Nephron progenitor cell (in vitro differentiated cells): ENCODE measurements at regions not wholly inside any gene's neighbourhood (a gene's known extent, or its start where the extent isn't known, plus 50 kb on each side); places are given as distances from the start of the nearest gene placed in this dataset.

Source experiments
- DNase-seq: peaks from one replicate; pipeline ENCODE4 v3.0.0; 2021
- H3K27ac Mint-ChIP-seq: 2 replicates; pipeline ENCODE4 v1.8.0; 2021; ENCODE audit warnings: mild to moderate bottlenecking, moderate library complexity, mixed read lengths
- H3K27me3 Mint-ChIP-seq: 2 replicates; pipeline ENCODE4 v1.8.0; 2021; ENCODE audit warnings: mild to moderate bottlenecking, low read depth, mixed read lengths; ENCODE audit not compliant: poor library complexity
- H3K36me3 Mint-ChIP-seq: 2 replicates; pipeline ENCODE4 v1.8.0; 2021; ENCODE audit warnings: low read depth, mixed read lengths
- H3K4me1 Mint-ChIP-seq: 2 replicates; pipeline ENCODE4 v1.8.0; 2021; ENCODE audit warnings: mixed read lengths
- H3K4me3 Mint-ChIP-seq: 2 replicates; pipeline ENCODE4 v1.8.0; 2021; ENCODE audit warnings: mild to moderate bottlenecking, moderate library complexity, mixed read lengths
- H3K9me3 Mint-ChIP-seq: 2 replicates; pipeline ENCODE4 v1.8.0; 2021; ENCODE audit warnings: mild to moderate bottlenecking, moderate library complexity, mixed read lengths
- CTCF ChIP-seq: fragments of 200-600 bp; sonication (generic); IDR thresholded peaks from 2 replicates; pipeline ENCODE4 v1.5.0; 2021; ENCODE audit warnings: antibody characterized with exemption

DNA sequence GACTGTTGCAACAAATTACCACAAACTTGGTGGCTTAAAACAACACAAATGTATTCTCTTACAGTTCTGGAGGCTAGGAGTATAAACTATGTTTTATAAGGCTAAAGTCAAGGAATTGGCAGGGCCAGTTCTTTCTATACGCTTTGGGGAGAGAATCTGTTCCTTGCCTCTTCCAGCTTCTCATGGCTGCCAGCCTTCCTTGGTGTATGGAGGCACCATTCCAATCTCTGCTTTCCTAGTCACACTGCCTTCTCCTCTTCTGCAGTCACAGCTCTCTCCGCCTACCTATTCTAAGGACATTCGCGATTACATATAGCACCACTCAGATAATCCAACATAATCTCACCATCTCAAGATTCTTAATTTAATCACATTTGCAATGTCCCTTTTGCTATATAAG lies 140.4 kb upstream of the GNAO1 start:
- DNase-seq = no peak
- Mint-ChIP-seq H3K27ac (no peak overlapping the region), H3K4me3 (no peak overlapping the region), H3K9me3 (no peaks in the 10 kb centered on the region), H3K36me3 (no peaks in the 10 kb centered on the region), H3K4me1 (peaks cover 15% of the 10 kb centered on the region), H3K27me3 (peaks cover 11% of the 10 kb centered on the region)
- TF ChIP-seq CTCF = no peak

DNA sequence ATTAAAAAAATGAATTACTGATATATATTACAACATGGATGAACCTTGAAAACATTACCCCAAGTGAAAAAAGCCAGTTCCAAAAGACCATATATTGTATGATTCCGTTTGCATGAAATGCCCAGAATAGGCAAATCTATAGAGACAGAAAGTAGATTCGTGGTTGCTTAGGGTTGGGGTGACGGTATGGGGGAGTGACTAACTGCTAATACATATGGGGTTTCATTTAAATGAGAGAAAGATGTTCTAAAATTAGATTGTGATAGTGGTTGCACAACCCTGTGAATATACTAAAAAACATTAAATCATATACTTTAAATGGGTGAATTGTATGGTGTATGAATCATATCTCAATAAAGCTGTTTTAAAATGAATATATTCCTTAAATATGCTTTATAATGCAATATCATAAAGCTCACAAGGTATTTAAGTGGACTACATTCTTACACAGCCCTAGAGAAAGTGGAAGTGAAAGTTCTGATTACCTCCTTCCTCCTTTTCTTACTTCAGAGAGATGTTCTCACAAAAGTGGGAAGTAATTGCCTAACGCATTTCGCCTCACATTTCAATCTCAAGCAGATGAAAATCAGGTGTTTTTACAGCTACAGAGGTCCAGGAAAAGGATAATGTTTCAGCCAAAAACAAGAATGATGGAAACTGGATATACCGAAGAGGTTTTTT lies 142.7 kb upstream of the GNAO1 start:
- no peaks in the 10 kb centered on the region for H3K9me3 Mint-ChIP-seq
- H3K27ac Mint-ChIP-seq = no peak overlapping the region
- TF ChIP-seq CTCF = no peak
- H3K4me3 Mint-ChIP-seq = no peak overlapping the region
- no peak for DNase-seq
- no peaks in the 10 kb centered on the region for H3K36me3 Mint-ChIP-seq
- peaks cover 13% of the 10 kb centered on the region for H3K4me1 Mint-ChIP-seq
- H3K27me3 Mint-ChIP-seq = peaks cover 6% of the 10 kb centered on the region

DNA sequence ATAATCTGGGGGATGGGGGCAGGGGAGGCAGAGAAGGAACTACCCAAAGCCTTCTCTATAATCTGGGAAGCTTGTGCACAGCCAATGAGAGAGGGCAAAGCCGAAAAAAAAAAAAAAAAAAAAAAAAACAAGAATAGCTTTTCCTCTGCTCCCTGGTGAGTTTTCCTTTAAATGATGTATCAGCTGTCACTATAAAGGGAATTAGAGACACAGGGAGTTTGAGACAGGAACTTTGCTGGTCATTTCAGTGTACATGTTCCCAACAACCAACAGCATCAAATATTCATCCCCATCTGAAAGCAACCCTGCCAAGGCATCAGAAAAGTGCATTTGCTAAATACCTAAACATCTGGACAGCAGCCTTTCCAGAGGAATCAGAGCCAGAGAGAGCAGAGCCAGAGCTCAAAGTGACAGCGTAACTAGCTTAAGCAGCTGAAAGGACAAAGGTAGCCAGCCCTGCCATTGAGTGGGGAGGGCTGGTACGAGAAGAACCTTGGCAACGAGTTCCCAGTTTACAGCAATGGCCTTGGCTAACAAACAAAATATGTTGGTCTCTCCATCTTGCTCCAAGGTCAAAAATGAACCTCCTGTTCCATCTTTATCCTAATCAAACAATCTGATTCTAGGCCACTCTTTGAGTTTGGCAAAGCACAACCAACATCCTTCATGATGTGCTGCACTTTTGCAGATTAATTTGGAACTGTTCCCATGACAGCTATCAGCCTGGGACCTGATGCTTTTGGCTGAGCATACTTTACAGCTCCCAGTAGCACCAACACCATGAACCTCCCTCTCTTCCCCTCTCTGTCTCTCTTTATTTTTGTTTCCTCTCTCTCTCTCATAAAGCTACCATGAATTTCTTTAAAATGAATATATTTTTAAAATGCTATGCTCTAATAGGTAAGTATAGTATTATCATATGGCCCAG lies 143.7 kb upstream of the GNAO1 start:
- TF ChIP-seq CTCF = no peak
- no peak for DNase-seq
- Mint-ChIP-seq H3K27ac (no peak overlapping the region), H3K4me1 (peaks cover 13% of the 10 kb centered on the region), H3K36me3 (no peaks in the 10 kb centered on the region), H3K27me3 (peaks cover 6% of the 10 kb centered on the region), H3K4me3 (no peak overlapping the region), H3K9me3 (no peaks in the 10 kb centered on the region)

GRCh38 chr16:56042416-56042815 lies 148.9 kb upstream of the GNAO1 start:
- DNase-seq = no peak
- Mint-ChIP-seq H3K4me3 (no peak overlapping the region), H3K9me3 (peaks cover 9% of the 10 kb centered on the region)

GRCh38 chr16:56041556-56042140 lies 149.6 kb upstream of the GNAO1 start:
- TF ChIP-seq CTCF = peak; percentile 46
- peaks cover 17% of the 10 kb centered on the region for H3K9me3 Mint-ChIP-seq
- H3K36me3 Mint-ChIP-seq = no peaks in the 10 kb centered on the region
- no peak overlapping the region for H3K4me3 Mint-ChIP-seq
- no peak overlapping the region for H3K27ac Mint-ChIP-seq
- DNase-seq = peak; percentile 21
- H3K4me1 Mint-ChIP-seq = peaks cover 1% of the 10 kb centered on the region
- peaks cover 10% of the 10 kb centered on the region for H3K27me3 Mint-ChIP-seq

More at GRCh38 chr16:56042416-56042815, 148.9 kb upstream of the GNAO1 start:
- Mint-ChIP-seq H3K27me3 (peaks cover 10% of the 10 kb centered on the region), H3K4me1 (peaks cover 9% of the 10 kb centered on the region), H3K36me3 (no peaks in the 10 kb centered on the region), H3K27ac (no peak overlapping the region)
- no peak for TF ChIP-seq CTCF
